ENCODE measurements at regions not wholly inside any gene's neighbourhood (a gene's known extent, or its start where the extent isn't known, plus 50 kb on each side); places are given as distances from the start of the nearest gene placed in this dataset.

- DNase-seq (ENCODE audit: low read depth): no peak
- H3K4me3 ChIP-seq (ENCODE audit: low read depth, low read length): no peak overlapping the region
- TF ChIP-seq, protein P1, sequence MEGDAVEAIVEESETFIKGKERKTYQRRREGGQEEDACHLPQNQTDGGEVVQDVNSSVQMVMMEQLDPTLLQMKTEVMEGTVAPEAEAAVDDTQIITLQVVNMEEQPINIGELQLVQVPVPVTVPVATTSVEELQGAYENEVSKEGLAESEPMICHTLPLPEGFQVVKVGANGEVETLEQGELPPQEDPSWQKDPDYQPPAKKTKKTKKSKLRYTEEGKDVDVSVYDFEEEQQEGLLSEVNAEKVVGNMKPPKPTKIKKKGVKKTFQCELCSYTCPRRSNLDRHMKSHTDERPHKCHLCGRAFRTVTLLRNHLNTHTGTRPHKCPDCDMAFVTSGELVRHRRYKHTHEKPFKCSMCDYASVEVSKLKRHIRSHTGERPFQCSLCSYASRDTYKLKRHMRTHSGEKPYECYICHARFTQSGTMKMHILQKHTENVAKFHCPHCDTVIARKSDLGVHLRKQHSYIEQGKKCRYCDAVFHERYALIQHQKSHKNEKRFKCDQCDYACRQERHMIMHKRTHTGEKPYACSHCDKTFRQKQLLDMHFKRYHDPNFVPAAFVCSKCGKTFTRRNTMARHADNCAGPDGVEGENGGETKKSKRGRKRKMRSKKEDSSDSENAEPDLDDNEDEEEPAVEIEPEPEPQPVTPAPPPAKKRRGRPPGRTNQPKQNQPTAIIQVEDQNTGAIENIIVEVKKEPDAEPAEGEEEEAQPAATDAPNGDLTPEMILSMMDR (IDR thresholded peaks at IDR 0.05; ENCODE audit: insufficient read depth, low read length): no peak
These were observed 142.7 kb upstream of the PAQR3 start for GRCh38 chr4:79081973-79082372.

GRCh38 chr4:79078339-79078738 is 139.1 kb upstream of the PAQR3 start:
- DNase-seq (ENCODE audit: low read depth): no peak
- H3K4me3 ChIP-seq (ENCODE audit: low read depth, low read length): no peak overlapping the region
- TF ChIP-seq, protein P1 (IDR thresholded peaks at IDR 0.05; ENCODE audit: insufficient read depth, low read length): no peak

GRCh38 chr4:79074040-79074439 is 134.8 kb upstream of the PAQR3 start:
- no peak for DNase-seq (ENCODE audit: low read depth)
- no peak overlapping the region for H3K4me3 ChIP-seq (ENCODE audit: low read depth, low read length)
- TF ChIP-seq, protein P1 (IDR thresholded peaks at IDR 0.05; ENCODE audit: insufficient read depth, low read length): no peak

GRCh38 chr4:79073471-79073870 is 134.2 kb upstream of the PAQR3 start:
- DNase-seq (ENCODE audit: low read depth): no peak
- no peak overlapping the region for H3K4me3 ChIP-seq (ENCODE audit: low read depth, low read length)
- TF ChIP-seq, protein P1 (IDR thresholded peaks at IDR 0.05; ENCODE audit: insufficient read depth, low read length): no peak

DNA sequence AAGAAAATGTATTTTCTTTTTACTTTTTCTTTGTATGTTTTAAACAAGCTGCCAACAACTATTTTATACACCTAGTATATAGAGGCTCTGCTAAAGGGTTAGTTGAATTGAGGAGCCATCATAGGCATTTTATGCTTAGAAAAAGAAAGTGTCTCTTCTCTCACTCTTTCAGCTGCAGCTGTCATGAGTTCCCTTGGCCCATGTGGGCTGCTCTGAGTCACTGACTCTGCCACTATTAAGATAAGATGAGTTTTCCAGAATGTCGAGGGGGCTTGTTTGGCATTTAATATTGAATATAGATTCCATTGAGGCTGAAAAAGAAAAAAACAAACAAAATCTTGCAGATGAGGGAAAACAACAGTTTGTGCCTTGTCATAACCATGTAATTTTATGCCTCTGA is 126.0 kb upstream of the PAQR3 start:
- H3K4me3 ChIP-seq (ENCODE audit: low read depth, low read length): no peak overlapping the region
- TF ChIP-seq, protein P1 (IDR thresholded peaks at IDR 0.05; ENCODE audit: insufficient read depth, low read length): no peak
- DNase-seq (ENCODE audit: low read depth): no peak

DNA sequence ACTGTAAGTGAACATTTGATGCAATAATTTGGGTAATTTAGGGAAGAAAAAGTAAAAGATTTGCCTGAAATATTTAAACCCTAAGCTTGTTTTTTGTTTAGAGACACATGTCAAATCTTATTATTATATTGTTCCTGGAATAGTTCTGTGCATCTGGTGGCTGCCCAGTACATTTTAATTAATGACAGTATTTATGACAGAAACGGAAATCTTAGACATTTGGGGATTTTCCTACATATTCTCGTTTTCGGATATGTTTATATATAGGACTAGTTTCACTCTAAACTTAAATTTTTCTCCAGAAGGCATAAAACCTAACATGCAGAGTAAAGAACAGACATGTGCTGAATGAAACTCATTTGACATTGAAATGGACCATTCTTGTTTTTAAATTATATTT is 125.6 kb upstream of the PAQR3 start:
- TF ChIP-seq, protein P1 (IDR thresholded peaks at IDR 0.05; ENCODE audit: insufficient read depth, low read length): no peak

DNA sequence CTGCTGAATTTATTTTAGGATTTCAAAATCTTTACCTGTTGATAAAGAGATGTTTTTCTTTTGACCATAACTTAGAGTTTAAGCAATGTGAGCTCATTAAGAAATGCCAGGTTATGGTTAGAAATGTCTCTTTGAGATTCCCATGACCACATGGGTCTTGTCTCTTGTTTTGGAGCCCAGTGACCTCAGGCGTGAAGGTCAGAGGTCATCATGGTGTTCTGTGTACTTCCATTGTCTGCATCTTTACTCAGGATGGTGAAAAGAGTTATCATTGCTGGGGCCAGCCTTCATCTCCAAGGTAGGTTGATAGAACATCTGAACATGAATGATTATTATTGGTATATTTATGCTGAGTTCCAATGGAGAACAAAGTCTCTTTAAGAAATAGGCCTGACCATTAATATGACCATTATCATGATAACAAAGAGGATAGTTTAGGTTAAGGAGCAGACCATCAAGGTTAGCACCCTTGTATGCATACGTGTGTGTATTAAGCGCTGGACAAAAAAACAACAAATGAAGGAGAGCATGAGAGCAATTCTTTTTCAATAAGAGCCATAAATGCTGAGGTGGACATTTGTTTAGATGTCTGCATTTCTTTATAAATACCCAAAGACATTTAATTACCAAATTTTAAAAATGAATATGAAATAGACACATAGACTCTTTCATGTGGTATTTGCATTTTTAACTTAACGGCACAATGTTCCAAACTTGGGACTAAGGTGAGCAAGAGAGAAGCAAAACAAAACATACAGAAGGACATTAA is 120.6 kb upstream of the PAQR3 start:
- no peak for DNase-seq (ENCODE audit: low read depth)
- TF ChIP-seq, protein P1 (IDR thresholded peaks at IDR 0.05; ENCODE audit: insufficient read depth, low read length): no peak
- H3K4me3 ChIP-seq (ENCODE audit: low read depth, low read length): no peak overlapping the region

More for the DNA sequence above, 125.6 kb upstream of the PAQR3 start:
- H3K4me3 ChIP-seq (ENCODE audit: low read depth, low read length): no peak overlapping the region
- no peak for DNase-seq (ENCODE audit: low read depth)
